HG03097 (cell line): ENCODE measurements at regions not wholly inside any gene's neighbourhood (a gene's known extent, or its start where the extent isn't known, plus 50 kb on each side); places are given as distances from the start of the nearest gene placed in this dataset.

Experiments used
- ATAC-seq: cut with Tn5 transposase; IDR thresholded peaks from one replicate; pipeline ENCODE4 v1.9.1; 2021; ENCODE audit not compliant: unreplicated experiment, low FRiP score

GRCh38 chr12:124517260-124518050 lies 50.0 kb downstream of the NCOR2 start:
- no peak for ATAC-seq

GRCh38 chr12:124516850-124517249 lies 50.6 kb downstream of the NCOR2 start:
- ATAC-seq, result no peak

- ATAC-seq, result no peak
These were observed 51.4 kb downstream of the NCOR2 start for GRCh38 chr12:124515981-124516380.

GRCh38 chr12:124514996-124515932 lies 52.1 kb downstream of the NCOR2 start:
- ATAC-seq, result no peak

GRCh38 chr12:124514145-124514995 lies 53.0 kb downstream of the NCOR2 start:
- ATAC-seq, result no peak

GRCh38 chr12:124513297-124513867 lies 54.0 kb downstream of the NCOR2 start:
- ATAC-seq, result no peak

GRCh38 chr12:124512667-124513296 lies 54.6 kb downstream of the NCOR2 start:
- ATAC-seq, result no peak

GRCh38 chr12:124511259-124511985 lies 56.0 kb downstream of the NCOR2 start:
- no peak for ATAC-seq

- no peak for ATAC-seq
These were observed 57.0 kb downstream of the NCOR2 start for GRCh38 chr12:124510301-124510970.

GRCh38 chr12:124509676-124510300 lies 57.6 kb downstream of the NCOR2 start:
- ATAC-seq, result no peak

GRCh38 chr12:124509300-124509675 lies 58.1 kb downstream of the NCOR2 start:
- no peak for ATAC-seq

- no peak for ATAC-seq
These were observed 58.9 kb downstream of the NCOR2 start for GRCh38 chr12:124508381-124509079.

- no peak for ATAC-seq
These were observed 60.0 kb downstream of the NCOR2 start for GRCh38 chr12:124507188-124508109.

GRCh38 chr12:124506832-124507153 lies 60.6 kb downstream of the NCOR2 start:
- ATAC-seq, result no peak

GRCh38 chr12:124506145-124506831 lies 61.1 kb downstream of the NCOR2 start:
- no peak for ATAC-seq
